Vagina (tissue), 2 donors: ENCODE measurements at regions not wholly inside any gene's neighbourhood (a gene's known extent, or its start where the extent isn't known, plus 50 kb on each side); places are given as distances from the start of the nearest gene placed in this dataset.
"Not testable (repeated sequence)": the region's sequence is repeated elsewhere in the genome, so short reads cannot be mapped to it uniquely, and the experiment has no call there.

Experiments
- DNase-seq, 2 donors: peaks; one replicate each; pipeline ENCODE4 v3.0.0-alpha.2; 2017; ENCODE audit errors: extremely low spot score in 2 of 2
- H3K27ac ChIP-seq: fragments of 200-600 bp; sonication (generic); one replicate; pipeline ENCODE4 v1.5.1; 2019
- H3K27me3 ChIP-seq: fragments of 200-600 bp; sonication (generic); one replicate; pipeline ENCODE4 v1.5.1; 2019
- H3K36me3 ChIP-seq, 2 donors: fragments of 200-600 bp; sonication (generic); one replicate each; pipeline ENCODE4 v1.5.1; 2017 to 2019
- H3K4me1 ChIP-seq: fragments of 200-600 bp; sonication (generic); one replicate; pipeline ENCODE4 v1.5.1; 2019
- H3K4me3 ChIP-seq, 2 donors: fragments of 200-600 bp; sonication (generic); 1 replicate in 1 of 2; 2 replicates in 1 of 2; pipeline ENCODE4 v1.5.1; 2016 to 2019
- H3K9me3 ChIP-seq: fragments of 200-600 bp; sonication (generic); one replicate; pipeline ENCODE4 v1.5.1; 2019
- POLR2A ChIP-seq, 2 donors: fragments of 450-650 bp; IDR thresholded peaks; one replicate each; pipeline ENCODE4 v1.6.1; 2017; ENCODE audit warnings: antibody characterized with exemption in 2 of 2, mild to moderate bottlenecking in 2 of 2, moderate library complexity in 2 of 2
- intact Hi-C: fragments of 100-400 bp; cut with DNase I; formaldehyde crosslinking; loops from one replicate; pipeline ENCODE4 v1.15.1; 2023
- TF ChIP-seq, protein P1 (sequence below), 3 experiments: fragments of 450-650 bp in 2 of 3; fragments of 200-600 bp in 1 of 3; sonication (generic) in 1 of 3; IDR thresholded peaks; one replicate each; pipeline ENCODE4 v1.5.1; 2017 to 2019; ENCODE audit warnings: antibody characterized with exemption in 3 of 3, mild to moderate bottlenecking in 2 of 3, moderate library complexity in 2 of 3

DNA sequence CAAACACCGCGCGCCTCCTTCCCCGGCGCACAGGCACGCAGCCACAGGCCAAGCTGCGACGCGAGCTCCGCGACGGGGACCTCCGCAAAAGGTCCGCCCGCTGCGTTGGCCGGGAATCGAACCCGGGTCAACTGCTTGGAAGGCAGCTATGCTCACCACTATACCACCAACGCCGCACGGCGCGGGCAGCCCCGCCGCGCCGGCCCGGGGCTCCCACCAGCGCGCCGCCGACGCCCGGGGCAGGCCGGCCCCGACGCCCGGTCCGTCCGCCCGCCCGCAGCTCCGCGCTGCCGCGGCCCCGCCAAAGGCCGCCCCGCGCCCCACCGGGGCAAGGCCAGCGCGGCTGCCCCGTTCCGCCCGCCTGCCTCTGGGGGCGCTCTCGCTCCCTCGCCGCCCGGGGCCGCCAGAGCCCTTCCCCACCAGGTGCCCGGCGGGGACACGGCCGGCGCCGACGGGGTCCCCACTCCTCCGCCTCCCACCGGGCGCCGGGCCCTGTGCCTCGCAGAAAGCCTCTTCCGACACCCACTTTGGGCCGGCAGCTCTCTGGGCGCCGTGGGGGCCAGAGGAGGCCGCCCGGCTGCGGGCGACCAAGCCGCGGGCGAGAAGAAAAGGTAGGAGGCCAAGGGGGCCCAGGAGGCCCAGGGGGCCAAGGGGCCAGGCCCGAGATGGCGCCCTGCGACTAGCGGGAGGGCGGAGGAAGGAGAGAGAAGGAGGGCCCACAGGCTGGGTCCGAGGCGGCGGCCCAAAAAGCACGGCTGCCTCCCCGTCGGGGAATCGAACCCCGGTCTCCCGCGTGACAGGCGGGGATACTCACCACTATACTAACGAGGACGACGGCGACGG lies 50.2 kb upstream of the FCGR2A start:
- H3K4me1 ChIP-seq, H3K36me3 ChIP-seq, intact Hi-C loops, H3K27ac ChIP-seq, H3K4me3 ChIP-seq, H3K9me3 ChIP-seq, H3K27me3 ChIP-seq, DNase-seq: not testable (repeated sequence)

DNA sequence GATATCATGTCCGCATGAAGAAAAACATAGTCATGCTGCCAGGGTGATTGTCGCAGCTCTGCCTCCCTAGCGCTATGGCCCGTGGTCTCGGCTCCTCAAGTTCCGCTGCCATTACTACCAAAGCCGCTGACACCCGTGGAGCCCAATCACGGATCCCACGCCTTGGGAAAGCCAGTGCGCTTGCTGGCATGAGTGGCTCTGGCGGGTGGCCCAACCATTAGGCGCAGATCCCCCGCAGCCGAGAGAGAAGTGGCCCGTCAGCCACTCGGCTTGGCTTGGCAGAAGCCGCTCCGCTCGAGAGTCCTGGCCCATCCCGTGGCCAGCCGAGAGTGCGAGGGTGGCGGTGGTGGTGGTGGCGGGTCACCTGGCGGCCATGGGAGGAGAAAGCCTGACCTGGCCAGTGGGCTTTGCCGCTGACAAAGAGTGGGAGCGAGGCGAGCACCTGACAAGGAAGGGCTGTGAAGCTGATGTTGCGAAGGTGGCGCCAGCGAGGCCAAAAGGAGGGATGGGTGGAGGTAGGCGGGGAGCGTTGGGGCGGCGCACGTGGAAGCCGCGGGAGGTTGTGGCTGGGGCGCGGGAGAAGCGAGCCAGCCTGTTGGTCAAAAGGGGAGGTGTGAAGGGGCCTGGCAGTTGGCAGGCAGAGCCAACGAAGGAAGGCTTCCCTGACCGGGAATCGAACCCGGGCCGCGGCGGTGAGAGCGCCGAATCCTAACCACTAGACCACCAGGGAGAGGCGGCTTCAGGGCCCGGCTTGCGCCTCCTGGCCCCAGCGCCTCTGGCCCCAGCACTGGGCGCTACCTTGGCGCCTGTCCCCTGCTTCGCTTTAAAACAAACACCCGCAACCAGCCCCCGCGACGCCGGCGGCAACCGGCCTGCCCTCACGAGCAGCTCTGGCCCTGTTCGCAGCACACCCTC lies 51.0 kb upstream of the FCGR2A start:
- intact Hi-C loops, DNase-seq: not testable (repeated sequence)

DNA sequence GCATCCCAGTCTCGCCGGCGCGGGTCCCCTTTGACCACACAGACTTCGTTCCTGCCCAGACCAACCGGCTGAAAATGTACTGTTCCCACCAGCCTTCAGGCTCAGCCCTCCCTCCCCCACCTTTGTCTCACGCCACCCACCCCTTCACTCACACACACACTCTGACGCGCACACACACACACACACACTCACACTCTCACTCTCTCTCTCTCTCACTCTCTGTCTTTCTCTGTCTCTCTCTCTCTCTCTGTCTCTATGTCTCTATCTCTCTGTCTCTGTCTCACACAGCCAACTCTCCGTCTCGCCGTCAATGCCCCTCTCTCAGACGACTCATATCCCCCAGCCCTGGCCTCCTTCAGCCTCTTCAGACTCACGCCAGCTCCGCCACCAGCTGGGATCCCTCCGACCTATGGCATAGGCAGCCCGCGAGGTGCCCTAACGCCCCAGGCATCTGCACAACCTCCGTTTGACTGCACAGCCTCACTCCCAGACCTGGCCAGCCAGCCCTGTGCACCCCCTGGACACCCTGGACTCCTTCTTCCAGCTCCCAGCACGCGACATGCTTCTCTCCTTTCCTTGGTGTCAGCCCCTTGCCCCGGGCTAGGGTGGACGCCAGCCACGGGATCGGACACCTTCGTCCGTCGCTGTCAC lies 53.4 kb upstream of the FCGR2A start:
- H3K9me3 ChIP-seq, H3K36me3 ChIP-seq, H3K27ac ChIP-seq, H3K4me3 ChIP-seq, H3K4me1 ChIP-seq, H3K27me3 ChIP-seq, intact Hi-C loops, DNase-seq: not testable (repeated sequence)

More for the DNA sequence above, 51.0 kb upstream of the FCGR2A start:
- H3K4me3 ChIP-seq, H3K9me3 ChIP-seq, H3K4me1 ChIP-seq, H3K27me3 ChIP-seq, H3K36me3 ChIP-seq, H3K27ac ChIP-seq: not testable (repeated sequence)

DNA sequence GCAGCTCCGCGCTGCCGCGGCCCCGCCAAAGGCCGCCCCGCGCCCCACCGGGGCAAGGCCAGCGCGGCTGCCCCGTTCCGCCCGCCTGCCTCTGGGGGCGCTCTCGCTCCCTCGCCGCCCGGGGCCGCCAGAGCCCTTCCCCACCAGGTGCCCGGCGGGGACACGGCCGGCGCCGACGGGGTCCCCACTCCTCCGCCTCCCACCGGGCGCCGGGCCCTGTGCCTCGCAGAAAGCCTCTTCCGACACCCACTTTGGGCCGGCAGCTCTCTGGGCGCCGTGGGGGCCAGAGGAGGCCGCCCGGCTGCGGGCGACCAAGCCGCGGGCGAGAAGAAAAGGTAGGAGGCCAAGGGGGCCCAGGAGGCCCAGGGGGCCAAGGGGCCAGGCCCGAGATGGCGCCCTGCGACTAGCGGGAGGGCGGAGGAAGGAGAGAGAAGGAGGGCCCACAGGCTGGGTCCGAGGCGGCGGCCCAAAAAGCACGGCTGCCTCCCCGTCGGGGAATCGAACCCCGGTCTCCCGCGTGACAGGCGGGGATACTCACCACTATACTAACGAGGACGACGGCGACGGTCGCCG lies 57.4 kb upstream of the FCGR2A start:
- intact Hi-C loops, H3K9me3 ChIP-seq, H3K27ac ChIP-seq, H3K4me1 ChIP-seq, H3K27me3 ChIP-seq, H3K36me3 ChIP-seq, H3K4me3 ChIP-seq, DNase-seq: not testable (repeated sequence)

DNA sequence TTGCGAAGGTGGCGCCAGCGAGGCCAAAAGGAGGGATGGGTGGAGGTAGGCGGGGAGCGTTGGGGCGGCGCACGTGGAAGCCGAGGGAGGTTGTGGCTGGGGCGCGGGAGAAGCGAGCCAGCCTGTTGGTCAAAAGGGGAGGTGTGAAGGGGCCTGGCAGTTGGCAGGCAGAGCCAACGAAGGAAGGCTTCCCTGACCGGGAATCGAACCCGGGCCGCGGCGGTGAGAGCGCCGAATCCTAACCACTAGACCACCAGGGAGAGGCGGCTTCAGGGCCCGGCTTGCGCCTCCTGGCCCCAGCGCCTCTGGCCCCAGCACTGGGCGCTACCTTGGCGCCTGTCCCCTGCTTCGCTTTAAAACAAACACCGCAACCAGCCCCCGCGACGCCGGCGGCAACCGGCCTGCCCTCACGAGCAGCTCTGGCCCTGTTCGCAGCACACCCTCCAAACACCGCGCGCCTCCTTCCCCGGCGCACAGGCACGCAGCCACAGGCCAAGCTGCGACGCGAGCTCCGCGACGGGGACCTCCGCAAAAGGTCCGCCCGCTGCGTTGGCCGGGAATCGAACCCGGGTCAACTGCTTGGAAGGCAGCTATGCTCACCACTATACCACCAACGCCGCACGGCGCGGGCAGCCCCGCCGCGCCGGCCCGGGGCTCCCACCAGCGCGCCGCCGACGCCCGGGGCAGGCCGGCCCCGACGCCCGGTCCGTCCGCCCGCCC lies 58.1 kb upstream of the FCGR2A start:
- H3K36me3 ChIP-seq, H3K27me3 ChIP-seq, H3K9me3 ChIP-seq, H3K4me3 ChIP-seq, DNase-seq, H3K4me1 ChIP-seq, H3K27ac ChIP-seq, intact Hi-C loops: not testable (repeated sequence)

DNA sequence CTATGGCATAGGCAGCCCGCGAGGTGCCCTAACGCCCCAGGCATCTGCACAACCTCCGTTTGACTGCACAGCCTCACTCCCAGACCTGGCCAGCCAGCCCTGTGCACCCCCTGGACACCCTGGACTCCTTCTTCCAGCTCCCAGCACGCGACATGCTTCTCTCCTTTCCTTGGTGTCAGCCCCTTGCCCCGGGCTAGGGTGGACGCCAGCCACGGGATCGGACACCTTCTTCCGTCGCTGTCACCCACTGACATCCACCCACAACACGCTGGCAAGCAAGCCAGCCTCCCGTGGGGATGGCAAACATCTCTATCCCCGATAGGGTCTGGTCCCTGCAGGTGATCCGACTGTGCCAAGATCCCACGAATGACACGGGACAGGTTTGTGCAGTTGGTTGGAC lies 60.5 kb upstream of the FCGR2A start:
- DNase-seq, intact Hi-C loops: not testable (repeated sequence)

DNA sequence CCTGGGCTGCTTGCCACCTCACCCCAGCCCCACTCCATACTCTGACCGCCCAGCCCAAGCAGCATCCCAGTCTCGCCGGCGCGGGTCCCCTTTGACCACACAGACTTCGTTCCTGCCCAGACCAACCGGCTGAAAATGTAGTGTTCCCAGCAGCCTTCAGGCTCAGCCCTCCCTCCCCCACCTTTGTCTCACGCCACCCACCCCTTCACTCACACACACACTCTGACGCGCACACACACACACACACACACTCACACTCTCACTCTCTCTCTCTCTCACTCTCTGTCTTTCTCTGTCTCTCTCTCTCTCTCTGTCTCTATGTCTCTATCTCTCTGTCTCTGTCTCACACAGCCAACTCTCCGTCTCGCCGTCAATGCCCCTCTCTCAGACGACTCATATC lies 61.0 kb upstream of the FCGR2A start:
- H3K9me3 ChIP-seq, H3K4me3 ChIP-seq, H3K36me3 ChIP-seq, H3K27ac ChIP-seq, H3K4me1 ChIP-seq, DNase-seq, H3K27me3 ChIP-seq, intact Hi-C loops: not testable (repeated sequence)

More for the DNA sequence above, 60.5 kb upstream of the FCGR2A start:
- not testable (repeated sequence) for H3K27me3 ChIP-seq, H3K27ac ChIP-seq, H3K9me3 ChIP-seq, H3K4me1 ChIP-seq, H3K36me3 ChIP-seq, H3K4me3 ChIP-seq

DNA sequence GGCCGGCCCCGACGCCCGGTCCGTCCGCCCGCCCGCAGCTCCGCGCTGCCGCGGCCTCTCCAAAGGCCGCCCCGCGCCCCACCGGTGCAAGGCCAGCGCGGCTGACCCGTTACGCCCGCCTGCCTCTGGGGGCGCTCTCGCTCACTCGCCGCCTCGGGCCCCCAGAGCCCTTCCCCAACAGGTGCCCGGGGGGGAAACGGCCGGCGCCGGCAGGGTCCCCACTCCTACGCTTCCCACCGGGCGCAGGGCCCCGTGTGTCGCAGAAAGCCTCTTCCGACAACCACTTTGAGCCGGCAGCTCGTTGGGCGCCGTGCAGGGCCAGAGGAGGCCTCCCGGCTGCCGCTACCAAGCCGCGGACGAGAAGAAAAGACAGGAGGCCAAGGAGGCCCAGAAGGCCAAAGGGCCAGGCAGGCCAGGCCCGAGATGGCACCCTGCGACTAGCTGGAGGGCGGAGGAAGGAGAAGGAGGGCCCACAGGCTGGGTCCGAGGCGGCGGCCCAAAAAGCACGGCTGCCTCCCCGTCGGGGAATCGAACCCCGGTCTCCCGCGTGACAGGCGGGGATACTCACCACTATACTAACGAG lies 64.9 kb upstream of the FCGR2A start:
- H3K4me3 ChIP-seq: peak overlapping the region; percentile 57 to 62
- H3K4me1 ChIP-seq: no peaks in the 10 kb centered on the region
- H3K9me3 ChIP-seq: no peaks in the 10 kb centered on the region
- H3K27ac ChIP-seq: peak overlapping the region; percentile 39
- intact Hi-C loops: no loop called here
- no peaks in the 10 kb centered on the region for H3K36me3 ChIP-seq
- TF ChIP-seq POLR2A (IDR thresholded peaks at IDR 0.05): no peak
- TF ChIP-seq, protein P1, sequence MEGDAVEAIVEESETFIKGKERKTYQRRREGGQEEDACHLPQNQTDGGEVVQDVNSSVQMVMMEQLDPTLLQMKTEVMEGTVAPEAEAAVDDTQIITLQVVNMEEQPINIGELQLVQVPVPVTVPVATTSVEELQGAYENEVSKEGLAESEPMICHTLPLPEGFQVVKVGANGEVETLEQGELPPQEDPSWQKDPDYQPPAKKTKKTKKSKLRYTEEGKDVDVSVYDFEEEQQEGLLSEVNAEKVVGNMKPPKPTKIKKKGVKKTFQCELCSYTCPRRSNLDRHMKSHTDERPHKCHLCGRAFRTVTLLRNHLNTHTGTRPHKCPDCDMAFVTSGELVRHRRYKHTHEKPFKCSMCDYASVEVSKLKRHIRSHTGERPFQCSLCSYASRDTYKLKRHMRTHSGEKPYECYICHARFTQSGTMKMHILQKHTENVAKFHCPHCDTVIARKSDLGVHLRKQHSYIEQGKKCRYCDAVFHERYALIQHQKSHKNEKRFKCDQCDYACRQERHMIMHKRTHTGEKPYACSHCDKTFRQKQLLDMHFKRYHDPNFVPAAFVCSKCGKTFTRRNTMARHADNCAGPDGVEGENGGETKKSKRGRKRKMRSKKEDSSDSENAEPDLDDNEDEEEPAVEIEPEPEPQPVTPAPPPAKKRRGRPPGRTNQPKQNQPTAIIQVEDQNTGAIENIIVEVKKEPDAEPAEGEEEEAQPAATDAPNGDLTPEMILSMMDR (IDR thresholded peaks at IDR 0.05): peak in 1 of 3 experiments; percentile 29
- no peaks in the 10 kb centered on the region for H3K27me3 ChIP-seq
- no peak for DNase-seq
